Thyroid gland (tissue), 4 donors: ENCODE measurements at regions not wholly inside any gene's neighbourhood (a gene's known extent, or its start where the extent isn't known, plus 50 kb on each side); places are given as distances from the start of the nearest gene placed in this dataset.

Source experiments
- DNase-seq, 2 donors: peaks; one replicate each; pipeline ENCODE4 v3.0.0-alpha.2; 2019
- H3K27ac ChIP-seq, 3 donors: fragments of 200-600 bp; sonication (generic); 1 replicate in 2 of 3; 2 replicates in 1 of 3; pipeline ENCODE4 v1.5.1; 2016 to 2019; ENCODE audit warnings: mild to moderate bottlenecking in 1 of 3, moderate library complexity in 1 of 3
- H3K27me3 ChIP-seq: fragments of 200-600 bp; sonication (generic); one replicate; pipeline ENCODE4 v1.5.1; 2019
- H3K36me3 ChIP-seq, 2 donors: fragments of 200-600 bp; sonication (generic); one replicate each; pipeline ENCODE4 v1.5.1; 2016 to 2019
- H3K4me1 ChIP-seq, 2 donors: fragments of 200-600 bp; sonication (generic); one replicate each; pipeline ENCODE4 v1.5.1; 2017 to 2019
- H3K4me3 ChIP-seq, 3 donors: fragments of 200-600 bp; sonication (generic); replicated peaks in 1 of 3; 1 replicate in 2 of 3; 2 replicates in 1 of 3; pipeline ENCODE4 v1.5.1; 2016; ENCODE audit warnings: mild to moderate bottlenecking in 1 of 3
- H3K9me3 ChIP-seq: fragments of 200-600 bp; sonication (generic); one replicate; pipeline ENCODE4 v1.5.1; 2017
- POLR2A ChIP-seq, 2 donors: fragments of 450-650 bp; IDR thresholded peaks; one replicate each; pipeline ENCODE4 v1.6.1; 2017; ENCODE audit warnings: antibody characterized with exemption in 2 of 2, mild to moderate bottlenecking in 2 of 2, moderate library complexity in 1 of 2
- WGBS, 2 donors: methylation state at CpG; one replicate each; pipeline ENCODE4 v1.1.5; 2017; 5-methylcytosine and 5-hydroxymethylcytosine counted together
- intact Hi-C: fragments of 100-400 bp; cut with DNase I; formaldehyde crosslinking; loops from one replicate; pipeline ENCODE4 v1.15.1; 2023
- TF ChIP-seq, protein P1 (sequence below), 6 experiments: fragments of 200-600 bp in 3 of 6; fragments of 450-650 bp in 3 of 6; sonication (generic) in 3 of 6; IDR thresholded peaks; one replicate each; pipeline ENCODE4 v1.5.1; 2016 to 2019; ENCODE audit warnings: antibody characterized with exemption in 6 of 6, mild to moderate bottlenecking in 2 of 6, inconsistent platforms in 1 of 6, moderate library complexity in 1 of 6

DNA sequence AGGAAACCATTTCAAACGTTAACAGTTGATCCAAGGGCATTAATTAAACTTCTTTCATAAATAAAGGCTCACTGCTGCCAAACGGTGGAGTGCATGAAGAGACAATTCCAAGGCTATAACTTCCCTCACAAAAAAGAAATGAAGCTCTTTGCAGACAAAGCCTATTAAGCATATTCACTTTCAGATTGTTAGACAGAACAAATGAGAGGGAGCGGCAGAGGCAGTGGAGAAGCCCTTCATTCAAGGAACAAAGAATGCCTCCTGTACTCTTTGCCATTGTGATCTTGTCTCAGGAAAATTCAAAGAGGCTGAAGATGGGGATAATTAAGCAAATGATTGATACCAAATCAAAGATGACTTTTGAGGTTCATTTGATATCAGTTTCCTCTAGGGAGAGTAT, 370.5 kb upstream of the FAT1 start:
- Histone ChIP-seq H3K36me3 (no peaks in the 10 kb centered on the region), H3K9me3 (no peaks in the 10 kb centered on the region), H3K27me3 (no peaks in the 10 kb centered on the region), H3K4me3 (no peak overlapping the region), H3K4me1 (no peaks in the 10 kb centered on the region), H3K27ac (no peak overlapping the region)
- intact Hi-C loops = no loop called here
- DNase-seq = no peak
- TF ChIP-seq POLR2A (IDR thresholded peaks at IDR 0.05) = no peak
- TF ChIP-seq, protein P1, sequence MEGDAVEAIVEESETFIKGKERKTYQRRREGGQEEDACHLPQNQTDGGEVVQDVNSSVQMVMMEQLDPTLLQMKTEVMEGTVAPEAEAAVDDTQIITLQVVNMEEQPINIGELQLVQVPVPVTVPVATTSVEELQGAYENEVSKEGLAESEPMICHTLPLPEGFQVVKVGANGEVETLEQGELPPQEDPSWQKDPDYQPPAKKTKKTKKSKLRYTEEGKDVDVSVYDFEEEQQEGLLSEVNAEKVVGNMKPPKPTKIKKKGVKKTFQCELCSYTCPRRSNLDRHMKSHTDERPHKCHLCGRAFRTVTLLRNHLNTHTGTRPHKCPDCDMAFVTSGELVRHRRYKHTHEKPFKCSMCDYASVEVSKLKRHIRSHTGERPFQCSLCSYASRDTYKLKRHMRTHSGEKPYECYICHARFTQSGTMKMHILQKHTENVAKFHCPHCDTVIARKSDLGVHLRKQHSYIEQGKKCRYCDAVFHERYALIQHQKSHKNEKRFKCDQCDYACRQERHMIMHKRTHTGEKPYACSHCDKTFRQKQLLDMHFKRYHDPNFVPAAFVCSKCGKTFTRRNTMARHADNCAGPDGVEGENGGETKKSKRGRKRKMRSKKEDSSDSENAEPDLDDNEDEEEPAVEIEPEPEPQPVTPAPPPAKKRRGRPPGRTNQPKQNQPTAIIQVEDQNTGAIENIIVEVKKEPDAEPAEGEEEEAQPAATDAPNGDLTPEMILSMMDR (IDR thresholded peaks at IDR 0.05) = no peak
- WGBS, 2 donors = 68 to 70% methylated on average over 3 of the region's 3 CpGs

DNA sequence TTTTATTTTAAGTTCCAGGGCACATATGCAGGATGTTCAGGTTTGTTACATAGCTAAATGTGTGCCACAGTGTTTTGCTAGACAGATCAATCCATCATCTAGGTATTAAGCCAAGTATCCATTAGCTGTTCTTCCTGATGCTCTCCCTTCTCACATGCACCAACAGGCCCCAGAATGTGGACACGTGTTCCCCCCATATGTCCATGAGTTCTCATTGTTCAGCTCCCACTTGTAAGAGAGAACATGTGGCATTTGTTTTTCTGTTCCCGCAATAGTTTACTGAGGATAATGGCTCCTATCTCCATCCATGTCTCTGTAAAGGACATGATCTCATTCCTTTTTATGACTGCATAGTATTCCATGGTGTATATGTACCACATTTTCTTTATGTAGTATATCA, 374.8 kb upstream of the FAT1 start:
- TF ChIP-seq POLR2A (IDR thresholded peaks at IDR 0.05) = no peak
- TF ChIP-seq, protein P1 (IDR thresholded peaks at IDR 0.05) = no peak
- WGBS, 2 donors = 38 to 47% methylated on average over 2 of the region's 2 CpGs

DNA sequence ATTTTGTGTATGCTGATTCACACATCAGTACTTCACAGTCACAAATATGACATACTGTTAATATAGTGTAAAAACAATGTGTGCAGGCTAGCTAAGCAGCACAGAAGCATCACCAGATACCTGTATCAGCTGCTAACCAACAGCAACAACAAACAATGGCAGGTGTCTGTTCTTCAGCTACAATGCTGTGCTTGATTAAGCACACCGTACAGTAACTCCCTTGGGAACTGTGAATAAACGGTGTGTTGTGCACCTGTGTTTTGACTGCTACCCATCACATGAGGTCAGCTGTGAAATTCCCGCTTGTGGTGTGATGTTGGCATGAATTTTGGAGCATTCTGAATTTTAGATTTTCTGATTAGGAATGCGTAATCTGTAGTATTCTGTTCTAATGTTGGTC, 379.7 kb upstream of the FAT1 start:
- intact Hi-C loops = no loop called here
- TF ChIP-seq POLR2A (IDR thresholded peaks at IDR 0.05) = no peak
- TF ChIP-seq, protein P1 (IDR thresholded peaks at IDR 0.05) = no peak
- Histone ChIP-seq H3K9me3 (no peaks in the 10 kb centered on the region), H3K36me3 (no peaks in the 10 kb centered on the region), H3K4me1 (no peaks in the 10 kb centered on the region), H3K27ac (no peak overlapping the region), H3K27me3 (no peaks in the 10 kb centered on the region), H3K4me3 (no peak overlapping the region)
- 52 to 60% methylated on average over 4 of the region's 4 CpGs for WGBS, 2 donors
- no peak for DNase-seq

More for the DNA sequence above, 374.8 kb upstream of the FAT1 start:
- Histone ChIP-seq H3K4me1 (no peaks in the 10 kb centered on the region), H3K36me3 (no peaks in the 10 kb centered on the region), H3K4me3 (no peak overlapping the region), H3K9me3 (no peaks in the 10 kb centered on the region), H3K27ac (no peak overlapping the region), H3K27me3 (no peaks in the 10 kb centered on the region)
- intact Hi-C loops = no loop called here
- no peak for DNase-seq

DNA sequence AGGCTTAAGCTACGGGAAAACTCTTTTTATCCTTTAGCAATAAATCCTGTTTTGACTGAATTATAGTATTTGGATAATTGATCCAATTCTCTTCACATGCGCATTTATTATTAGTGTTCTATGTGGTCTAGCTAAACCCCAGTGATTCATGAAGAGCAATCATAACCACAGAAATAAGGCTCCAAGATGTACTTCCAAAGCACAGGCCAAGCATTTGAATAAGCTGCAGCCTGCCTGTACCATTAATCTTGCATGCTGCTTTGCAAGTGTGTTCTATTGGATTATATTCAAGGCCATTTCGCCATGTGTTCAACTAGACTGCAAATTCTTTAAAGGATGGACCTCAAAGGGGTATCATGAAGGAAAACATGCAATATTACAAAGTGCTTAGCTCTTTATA, 385.2 kb upstream of the FAT1 start:
- TF ChIP-seq POLR2A (IDR thresholded peaks at IDR 0.05) = no peak
- TF ChIP-seq, protein P1 (IDR thresholded peaks at IDR 0.05) = no peak
- no peaks in the 10 kb centered on the region for H3K36me3 ChIP-seq
- intact Hi-C loops = no loop called here

DNA sequence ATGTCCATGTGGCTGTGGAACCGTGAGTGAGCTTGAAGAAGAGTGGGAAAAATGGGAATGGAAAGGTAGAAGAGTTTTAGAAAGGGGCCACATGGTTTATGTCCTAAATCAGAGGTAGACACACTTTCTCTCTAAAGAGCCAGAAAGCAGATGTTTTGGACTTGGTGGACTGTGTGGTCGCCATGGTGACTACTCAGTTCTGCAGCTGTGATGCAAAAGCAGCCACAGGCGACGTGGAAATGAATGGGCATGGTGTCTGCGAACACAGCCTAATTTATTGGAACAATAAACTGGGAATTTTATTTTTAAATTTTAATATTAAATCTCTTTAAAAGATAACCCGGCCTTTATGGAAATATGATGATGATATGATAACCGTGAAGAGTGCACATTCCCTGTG, 386.0 kb upstream of the FAT1 start:
- TF ChIP-seq POLR2A (IDR thresholded peaks at IDR 0.05) = no peak
- TF ChIP-seq, protein P1 (IDR thresholded peaks at IDR 0.05) = no peak
- intact Hi-C loops = no loop called here
- Histone ChIP-seq H3K36me3 (no peaks in the 10 kb centered on the region), H3K9me3 (no peaks in the 10 kb centered on the region), H3K27me3 (no peaks in the 10 kb centered on the region), H3K4me3 (no peak overlapping the region), H3K4me1 (no peaks in the 10 kb centered on the region), H3K27ac (no peak overlapping the region)
- 91 to 94% methylated on average over 7 of the region's 7 CpGs for WGBS, 2 donors
- no peak for DNase-seq

More for the DNA sequence above, 385.2 kb upstream of the FAT1 start:
- DNase-seq = no peak
- Histone ChIP-seq H3K9me3 (no peaks in the 10 kb centered on the region), H3K27ac (no peak overlapping the region), H3K27me3 (no peaks in the 10 kb centered on the region), H3K4me1 (no peaks in the 10 kb centered on the region), H3K4me3 (no peak overlapping the region)
- 92% methylated on average over 3 of the region's 3 CpGs for WGBS, 2 donors
